T-cell (primary cell): ENCODE measurements at regions not wholly inside any gene's neighbourhood (a gene's known extent, or its start where the extent isn't known, plus 50 kb on each side); places are given as distances from the start of the nearest gene placed in this dataset.

Experiments
- ATAC-seq, 4 experiments: fragments of 200-7000 bp in 3 of 4; fragments of 150-1000 bp in 1 of 4; cut with Tn5 transposase; replicated peaks in 1 of 4; 1 replicate in 3 of 4; 2 replicates in 1 of 4; pipeline ENCODE4 v1.10.0; 2021; ENCODE audit warnings: moderate library complexity in 3 of 4, mild to moderate bottlenecking in 2 of 4, moderate number of reproducible peaks in 1 of 4
- CTCF ChIA-PET, 2 donors: fragments of 300-600 bp; sonication (Branson Sonifier 250); formaldehyde crosslinking; loops; one replicate each; lab custom pipeline; 2022; ENCODE audit warnings: antibody characterized with exemption in 2 of 2; lab: Charles Lee
- POLR2A ChIA-PET, 2 donors: fragments of 300-600 bp; sonication (Branson Sonifier 250); formaldehyde crosslinking; loops; one replicate each; lab custom pipeline; 2022; ENCODE audit warnings: antibody characterized with exemption in 2 of 2; lab: Charles Lee
- DNase-seq, 35 experiments: peaks; one replicate each; pipeline versions ENCODE4 v3.0.0 to v3.0.0-alpha.2; 2013 to 2023
- H3K27ac ChIP-seq: one replicate; pipeline ENCODE4 v1.5.1; 2013; ENCODE audit warnings: low read length
- H3K27me3 ChIP-seq, 2 experiments: replicated peaks in 1 of 2; 1 replicate in 1 of 2; 2 replicates in 1 of 2; pipeline versions ENCODE4 v1.6.1 to v1.7.0; 2013; ENCODE audit warnings: low read length in 1 of 2, mixed read lengths in 1 of 2; ENCODE audit not compliant: control insufficient read depth in 2 of 2, insufficient read depth in 2 of 2; ENCODE audit errors: extremely low read depth in 1 of 2
- H3K36me3 ChIP-seq, 2 donors: 1 replicate in 1 of 2; 2 replicates in 1 of 2; pipeline versions ENCODE4 v1.6.1 to v1.7.0; 2013; ENCODE audit warnings: low read length in 1 of 2; ENCODE audit not compliant: control insufficient read depth in 2 of 2, insufficient read depth in 1 of 2; ENCODE audit errors: extremely low read depth in 1 of 2
- H3K4me1 ChIP-seq, 2 experiments: 1 replicate in 1 of 2; 2 replicates in 1 of 2; pipeline versions ENCODE4 v1.6.1 to v1.7.0; 2013; ENCODE audit warnings: low read length in 2 of 2, mixed read lengths in 1 of 2; ENCODE audit not compliant: insufficient read depth in 2 of 2, control insufficient read depth in 1 of 2; ENCODE audit errors: extremely low read depth in 1 of 2
- H3K4me3 ChIP-seq, 2 donors: 1 replicate in 1 of 2; 2 replicates in 1 of 2; pipeline versions ENCODE4 v1.5.1 to v1.7.0; 2013; ENCODE audit warnings: mild to moderate bottlenecking in 2 of 2, low read length in 1 of 2, moderate library complexity in 1 of 2; ENCODE audit not compliant: control insufficient read depth in 1 of 2; ENCODE audit errors: extremely low read depth in 1 of 2
- H3K9me3 ChIP-seq: 2 replicates; pipeline ENCODE4 v1.7.0; 2013
- H3K27ac Mint-ChIP-seq, 2 donors: one replicate each; pipeline ENCODE4 v1.8.0; 2020 to 2021; ENCODE audit warnings: mild to moderate bottlenecking in 2 of 2, mixed read lengths in 2 of 2
- H3K27me3 Mint-ChIP-seq, 2 donors: one replicate each; pipeline ENCODE4 v1.8.0; 2021 to 2022; ENCODE audit warnings: mixed read lengths in 2 of 2
- H3K36me3 Mint-ChIP-seq: one replicate; pipeline ENCODE4 v1.8.0; 2021; ENCODE audit warnings: mixed read lengths
- H3K4me1 Mint-ChIP-seq, 3 donors: one replicate each; pipeline ENCODE4 v1.8.0; 2020 to 2022; ENCODE audit warnings: mixed read lengths in 3 of 3, mild to moderate bottlenecking in 1 of 3
- H3K4me3 Mint-ChIP-seq, 3 donors: one replicate each; pipeline ENCODE4 v1.8.0; 2020 to 2022; ENCODE audit warnings: mild to moderate bottlenecking in 3 of 3, mixed read lengths in 3 of 3, moderate library complexity in 3 of 3
- H3K9me3 Mint-ChIP-seq, 3 donors: one replicate each; pipeline ENCODE4 v1.8.0; 2020 to 2022; ENCODE audit warnings: mixed read lengths in 3 of 3
- WGBS: methylation state at CpG from one replicate; pipeline ENCODE4 v1.1.5; 2013; ENCODE audit warnings: missing lambda C conversion rate; ENCODE audit not compliant: insufficient coverage; 5-methylcytosine and 5-hydroxymethylcytosine counted together

DNA sequence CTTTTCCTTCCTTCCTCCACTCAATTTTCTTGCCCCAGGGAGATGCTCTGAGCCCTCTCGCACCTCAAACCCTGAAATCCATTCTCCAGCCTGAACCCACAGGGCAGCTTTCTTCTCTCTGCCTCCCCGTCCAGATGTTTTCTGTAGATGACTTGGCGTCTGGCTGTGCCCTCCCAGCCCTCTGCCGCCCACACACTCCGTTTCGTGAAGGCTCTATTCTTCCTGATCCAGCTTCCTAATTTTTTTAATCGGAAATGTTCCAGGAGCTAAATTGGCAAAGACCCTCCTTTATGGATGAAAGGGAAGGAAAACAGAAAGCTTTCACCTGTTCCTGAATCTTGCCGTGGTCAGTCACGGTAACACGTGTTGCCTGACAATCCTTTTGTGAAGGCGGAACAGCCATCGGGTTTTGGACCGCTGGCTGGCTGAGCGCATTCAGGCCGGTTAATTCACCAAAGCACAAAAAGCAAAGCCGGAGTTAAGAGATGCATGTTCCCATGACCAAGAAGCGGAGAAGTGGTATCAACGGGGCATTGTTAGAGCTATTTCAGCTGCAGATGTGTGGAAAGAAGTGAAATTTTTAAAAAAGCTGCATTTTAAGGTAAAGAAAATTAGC lies 70.2 kb upstream of the FBRSL1 start:
- Mint-ChIP-seq H3K27me3 (peaks cover 0 to 2% of the 10 kb centered on the region in 2 donors), H3K4me1 (peaks cover 7 to 15% (median 9%) of the 10 kb centered on the region in 3 donors), H3K4me3 (no peak overlapping the region), H3K36me3 (no peaks in the 10 kb centered on the region), H3K9me3 (no peaks in the 10 kb centered on the region), H3K27ac (no peak overlapping the region)
- Histone ChIP-seq H3K27me3 (peaks cover 0 to 28% of the 10 kb centered on the region in 2 experiments), H3K4me3 (no peak overlapping the region), H3K4me1 (peaks cover 4 to 12% of the 10 kb centered on the region in 2 experiments), H3K27ac (no peak overlapping the region), H3K36me3 (no peaks in the 10 kb centered on the region), H3K9me3 (no peaks in the 10 kb centered on the region)
- WGBS = 83% methylated on average over 14 of the region's 18 CpGs
- no peak for DNase-seq
- ATAC-seq = no peak
- ChIA-PET POLR2A (no interaction called here), CTCF (interaction anchor here in 1 of 2 donors (0.6 kb wide), 1 partner anchor 836 kb away, joined by 6 read pairs; no protein-coding TSS in a partner anchor)

DNA sequence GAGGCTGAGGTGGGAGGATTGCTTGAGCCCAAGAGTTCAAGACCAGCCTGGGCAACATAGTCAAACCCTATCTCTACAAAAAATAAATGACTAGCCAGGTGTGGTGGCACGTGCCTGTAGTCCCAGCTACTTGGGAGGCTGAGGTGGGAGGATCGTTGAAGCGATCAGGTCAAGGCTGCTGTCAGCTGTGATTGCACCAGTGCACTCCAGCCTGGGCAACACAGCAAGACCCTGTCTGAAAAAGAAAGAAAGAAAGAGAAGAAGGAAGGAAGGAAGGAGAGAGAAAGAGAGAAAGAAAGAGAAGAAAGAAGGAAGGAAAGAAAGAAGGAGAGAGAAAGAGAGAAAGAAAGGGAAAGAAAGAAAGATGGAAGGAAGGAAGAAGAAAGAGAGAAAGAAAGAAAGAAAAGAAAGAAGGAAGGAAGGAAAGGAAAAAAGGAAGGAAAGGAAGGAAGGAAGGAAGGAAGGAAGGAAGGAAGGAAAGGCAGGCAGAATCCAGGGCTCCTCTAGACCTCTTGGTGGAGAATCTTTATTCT lies 71.5 kb upstream of the FBRSL1 start:
- no peaks in the 10 kb centered on the region for H3K36me3 Mint-ChIP-seq
- H3K4me1 Mint-ChIP-seq = peaks cover 7 to 15% (median 11%) of the 10 kb centered on the region in 3 donors
- Histone ChIP-seq H3K36me3 (no peaks in the 10 kb centered on the region), H3K27me3 (peaks cover 0 to 38% of the 10 kb centered on the region in 2 experiments), H3K27ac (no peak overlapping the region), H3K4me3 (no peak overlapping the region), H3K4me1 (peaks cover 4 to 16% of the 10 kb centered on the region in 2 experiments), H3K9me3 (no peaks in the 10 kb centered on the region)
- ATAC-seq (no peak), DNase-seq (no peak)
- no peaks in the 10 kb centered on the region for H3K9me3 Mint-ChIP-seq
- CTCF ChIA-PET = no interaction called here
- 92% methylated on average over 3 of the region's 3 CpGs for WGBS
- H3K4me3 Mint-ChIP-seq = no peak overlapping the region
- H3K27ac Mint-ChIP-seq = no peak overlapping the region
- H3K27me3 Mint-ChIP-seq = peaks cover 0 to 2% of the 10 kb centered on the region in 2 donors
- POLR2A ChIA-PET = no interaction called here

DNA sequence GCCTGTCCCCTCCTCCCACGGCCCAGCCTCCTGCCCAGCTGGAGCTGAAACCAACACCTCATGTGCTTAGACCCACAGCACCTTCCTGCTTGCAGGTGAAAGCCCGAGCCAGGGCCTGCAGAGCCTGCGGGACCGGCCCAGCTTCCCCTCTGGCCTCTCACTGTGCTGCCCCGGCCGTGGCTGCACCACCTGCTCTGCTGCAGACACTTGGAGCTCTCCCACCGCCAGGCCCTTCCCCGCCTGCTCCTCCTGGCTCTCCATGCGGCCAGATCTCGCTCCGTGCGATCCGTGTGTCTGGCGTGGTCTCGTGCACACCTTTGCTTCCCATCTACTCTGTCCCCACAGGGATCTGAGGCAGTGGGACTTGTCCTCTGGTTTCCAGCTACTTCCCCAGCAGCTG lies 72.2 kb upstream of the FBRSL1 start:
- no peak overlapping the region for H3K4me3 Mint-ChIP-seq
- H3K9me3 Mint-ChIP-seq = no peaks in the 10 kb centered on the region
- DNase-seq (no peak), ATAC-seq (no peak)
- CTCF ChIA-PET = interaction anchor here in 1 of 2 donors (1.2 kb wide), 1 partner anchor 105 kb away, joined by 3 read pairs; no protein-coding TSS in a partner anchor
- H3K4me3 ChIP-seq = no peak overlapping the region
- no peak overlapping the region for H3K27ac Mint-ChIP-seq
- H3K9me3 ChIP-seq = no peaks in the 10 kb centered on the region
- peaks cover 4 to 11% (median 8%) of the 10 kb centered on the region in 3 donors for H3K4me1 Mint-ChIP-seq
- H3K36me3 ChIP-seq = no peaks in the 10 kb centered on the region
- WGBS = 89% methylated on average over 15 of the region's 15 CpGs
- peaks cover 0 to 2% of the 10 kb centered on the region in 2 donors for H3K27me3 Mint-ChIP-seq
- H3K36me3 Mint-ChIP-seq = no peaks in the 10 kb centered on the region
- H3K27ac ChIP-seq = no peak overlapping the region
- POLR2A ChIA-PET = no interaction called here
- peaks cover 0 to 38% of the 10 kb centered on the region in 2 experiments for H3K27me3 ChIP-seq
- H3K4me1 ChIP-seq = peaks cover 4 to 16% of the 10 kb centered on the region in 2 experiments

DNA sequence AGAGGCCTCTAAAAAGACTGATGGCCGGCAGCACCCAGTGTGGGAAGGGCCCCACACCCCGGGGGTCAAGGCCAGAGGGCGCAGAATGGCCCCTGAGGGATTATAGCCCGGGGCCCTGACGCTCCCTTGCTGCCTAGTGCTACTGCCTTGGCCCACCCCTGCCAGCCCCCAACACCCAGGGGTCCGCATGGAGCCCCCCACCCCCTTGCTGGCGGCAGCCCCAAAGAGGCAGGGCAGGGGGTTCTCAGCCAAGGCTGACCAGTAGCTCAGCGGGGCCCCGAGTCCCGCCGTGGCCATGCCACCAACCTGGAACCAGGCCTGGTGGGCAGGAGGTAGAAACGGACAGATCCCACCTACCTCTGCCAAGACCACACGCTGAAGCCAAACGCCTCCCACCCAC lies 73.1 kb upstream of the FBRSL1 start:
- Histone ChIP-seq H3K27ac (no peak overlapping the region), H3K27me3 (peaks cover 0 to 38% of the 10 kb centered on the region in 2 experiments), H3K9me3 (no peaks in the 10 kb centered on the region), H3K4me1 (peaks cover 4 to 16% of the 10 kb centered on the region in 2 experiments), H3K4me3 (no peak overlapping the region), H3K36me3 (no peaks in the 10 kb centered on the region)
- DNase-seq (no peak), ATAC-seq (no peak)
- Mint-ChIP-seq H3K4me1 (peaks cover 2 to 7% (median 5%) of the 10 kb centered on the region in 3 donors), H3K4me3 (no peak overlapping the region), H3K36me3 (no peaks in the 10 kb centered on the region), H3K27me3 (peaks cover 0 to 2% of the 10 kb centered on the region in 2 donors), H3K9me3 (no peaks in the 10 kb centered on the region), H3K27ac (no peak overlapping the region)
- ChIA-PET POLR2A (no interaction called here), CTCF (interaction anchor here in 1 of 2 donors (0.5 to 1.2 kb wide), 2 partner anchors 106 to 132 kb away, joined by 3 to 4 read pairs; no protein-coding TSS in a partner anchor)
- WGBS = 92% methylated on average over 10 of the region's 14 CpGs

DNA sequence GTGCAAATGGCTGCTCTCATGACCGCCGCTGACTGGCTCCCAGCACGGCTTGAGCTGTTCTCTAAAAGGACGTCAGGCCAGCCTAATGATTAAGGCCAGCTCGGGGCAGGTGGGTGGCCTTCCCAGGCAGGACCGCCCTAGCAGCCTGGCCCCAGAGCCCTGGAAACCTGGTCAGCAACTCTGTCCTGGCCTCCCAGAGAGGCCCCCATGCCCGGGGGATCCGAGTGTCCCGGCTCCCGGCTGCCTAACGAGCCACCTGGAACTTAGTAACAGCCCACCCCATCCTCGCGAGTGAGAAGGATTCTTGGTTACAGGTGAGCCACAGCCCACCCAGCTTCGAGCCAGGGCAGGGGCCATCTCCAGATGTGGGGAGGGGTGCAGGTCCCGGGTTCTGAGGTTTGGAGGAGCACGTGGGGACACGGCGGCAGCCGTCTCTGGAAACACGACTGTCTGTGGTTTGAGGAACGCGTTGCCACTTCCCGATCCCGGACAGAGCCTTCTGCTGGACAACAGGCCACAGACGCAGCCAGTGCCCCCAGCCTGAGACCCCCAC lies 73.8 kb upstream of the FBRSL1 start:
- ChIA-PET POLR2A (interaction anchor here in 1 of 2 donors (0.5 kb wide), 1 partner anchor 38 kb away, joined by 10 read pairs; no protein-coding TSS in a partner anchor), CTCF (interaction anchor here (0.5 to 1.7 kb wide), 5 partner anchors 104 to 132 kb away, joined by 3 to 4 read pairs (median 4); no protein-coding TSS in a partner anchor)
- Histone ChIP-seq H3K27ac (no peak overlapping the region), H3K4me3 (no peak overlapping the region), H3K36me3 (no peaks in the 10 kb centered on the region), H3K9me3 (no peaks in the 10 kb centered on the region), H3K4me1 (peaks cover 4 to 16% of the 10 kb centered on the region in 2 experiments), H3K27me3 (peaks cover 0 to 38% of the 10 kb centered on the region in 2 experiments)
- ATAC-seq = no peak
- Mint-ChIP-seq H3K27me3 (peaks cover 0 to 2% of the 10 kb centered on the region in 2 donors), H3K4me3 (no peak overlapping the region), H3K36me3 (no peaks in the 10 kb centered on the region), H3K9me3 (no peaks in the 10 kb centered on the region), H3K27ac (no peak overlapping the region), H3K4me1 (peaks cover 2 to 7% (median 5%) of the 10 kb centered on the region in 3 donors)
- no peak for DNase-seq
- 96% methylated on average over 16 of the region's 25 CpGs for WGBS

DNA sequence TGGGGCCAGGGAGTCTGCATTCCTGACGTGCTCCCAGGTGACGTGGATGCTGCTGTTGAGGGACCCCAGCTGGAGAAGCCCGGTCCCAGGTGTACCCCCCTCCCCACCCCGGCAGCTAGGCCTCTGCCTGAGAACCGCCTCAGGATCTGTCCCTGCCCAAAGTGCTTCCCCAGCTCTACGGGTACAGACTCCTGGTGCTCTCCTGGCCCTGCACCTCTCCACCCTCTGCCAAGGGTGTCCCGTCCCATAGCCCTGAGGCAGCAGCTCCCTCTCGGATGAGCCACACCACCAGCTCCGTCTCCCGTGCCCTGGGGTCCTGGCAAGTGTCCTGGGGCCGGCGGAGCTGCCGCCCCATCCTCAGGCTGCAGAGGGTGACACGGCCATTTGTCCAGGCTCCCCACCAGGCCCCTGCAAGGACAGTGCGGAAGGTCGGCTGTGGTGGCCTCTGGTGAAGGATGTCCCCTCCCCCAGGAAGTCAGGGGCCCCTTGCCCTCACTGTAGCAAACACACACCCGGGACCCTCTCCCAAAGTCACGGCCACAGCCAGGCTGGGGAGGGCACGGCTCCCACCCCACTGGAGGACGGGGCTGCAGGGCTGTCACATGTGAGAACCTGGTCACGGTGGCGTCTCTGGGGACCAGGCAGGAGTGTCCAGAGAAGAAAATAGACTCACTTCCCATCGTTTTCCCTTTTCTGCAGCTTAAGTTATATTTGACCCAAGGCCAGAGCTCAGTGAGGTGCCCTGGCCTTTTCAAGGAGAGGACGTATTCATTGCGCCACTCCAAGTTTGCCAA lies 74.4 kb upstream of the FBRSL1 start:
- H3K27ac Mint-ChIP-seq = no peak overlapping the region
- Histone ChIP-seq H3K9me3 (no peaks in the 10 kb centered on the region), H3K4me1 (peaks cover 4 to 16% of the 10 kb centered on the region in 2 experiments), H3K4me3 (no peak overlapping the region), H3K27me3 (peaks cover 0 to 38% of the 10 kb centered on the region in 2 experiments), H3K27ac (no peak overlapping the region), H3K36me3 (no peaks in the 10 kb centered on the region)
- peaks cover 0 to 2% of the 10 kb centered on the region in 2 donors for H3K27me3 Mint-ChIP-seq
- ATAC-seq (peak in 1 of 4 experiments; percentile 13), DNase-seq (no peak)
- H3K36me3 Mint-ChIP-seq = no peaks in the 10 kb centered on the region
- ChIA-PET CTCF (interaction anchor here (0.6 to 1.7 kb wide), 5 partner anchors 14 to 150 kb away, joined by 3 to 6 read pairs (median 4); no protein-coding TSS in a partner anchor), POLR2A (no interaction called here)
- H3K4me1 Mint-ChIP-seq = peaks cover 2 to 7% (median 5%) of the 10 kb centered on the region in 3 donors
- H3K4me3 Mint-ChIP-seq = no peak overlapping the region
- WGBS = 80% methylated on average over 24 of the region's 25 CpGs
- H3K9me3 Mint-ChIP-seq = no peaks in the 10 kb centered on the region
